H1 (cell line): ENCODE measurements at regions not wholly inside any gene's neighbourhood (a gene's known extent, or its start where the extent isn't known, plus 50 kb on each side); places are given as distances from the start of the nearest gene placed in this dataset.

ENCODE experiments used
- CEBPB ChIP-seq: IDR thresholded peaks from 2 replicates; pipeline ENCODE4 v1.6.1; 2012; ENCODE audit warnings: low read depth, low read length
- CTCF ChIP-seq, 3 experiments: IDR thresholded peaks; 1 replicate in 2 of 3; 2 replicates in 1 of 3; pipeline versions ENCODE4 v1.5.1 to v1.6.1; 2011; ENCODE audit warnings: low read length in 3 of 3, mild to moderate bottlenecking in 3 of 3, inconsistent platforms in 2 of 3, low read depth in 1 of 3, moderate library complexity in 1 of 3; ENCODE audit not compliant: insufficient read depth in 1 of 3; ENCODE audit errors: control extremely low read depth in 1 of 3
- EP300 ChIP-seq, 2 experiments: IDR thresholded peaks; 1 replicate in 1 of 2; 2 replicates in 1 of 2; pipeline ENCODE4 v1.6.1; 2011 to 2012; ENCODE audit warnings: low read depth in 2 of 2, low read length in 2 of 2, mild to moderate bottlenecking in 2 of 2, borderline replicate concordance in 1 of 2, inconsistent platforms in 1 of 2, moderate library complexity in 1 of 2

- TF ChIP-seq CEBPB (no peak), CTCF (IDR thresholded peaks at IDR 0.05; ENCODE audit: control extremely low read depth in 1 of 3, insufficient read depth in 1 of 3, low read depth in 1 of 3, low read length in 3 of 3) (no peak), EP300 (IDR thresholded peaks at IDR 0.05; ENCODE audit: borderline replicate concordance in 1 of 2, low read depth in 2 of 2, low read length in 2 of 2) (no peak)
Measured at GRCh38 chr1:217191441-217191840, 439.4 kb downstream of the GPATCH2 start.
